AML-193 (cell line): ENCODE measurements at regions not wholly inside any gene's neighbourhood (a gene's known extent, or its start where the extent isn't known, plus 50 kb on each side); places are given as distances from the start of the nearest gene placed in this dataset.

ENCODE experiments used
- DNase-seq, 2 experiments: peaks; one replicate each; lab custom pipeline; 2025; lab: John Stamatoyannopoulos, UW

GRCh38 chr6:168773788-168774187, 332.8 kb downstream of the SMOC2 start:
- no peak for DNase-seq

- no peak for DNase-seq
Measured at GRCh38 chr6:168765752-168766151, 324.8 kb downstream of the SMOC2 start.

- DNase-seq = no peak
Measured at GRCh38 chr6:168756009-168756634, 315.1 kb downstream of the SMOC2 start.

- no peak for DNase-seq
Measured at GRCh38 chr6:168746643-168747042, 305.7 kb downstream of the SMOC2 start.

- no peak for DNase-seq
Measured at GRCh38 chr6:168746013-168746412, 305.0 kb downstream of the SMOC2 start.

- DNase-seq = no peak
Measured at GRCh38 chr6:168744861-168745260, 303.9 kb downstream of the SMOC2 start.

- DNase-seq = no peak
Measured at GRCh38 chr6:168741942-168742782, 301.2 kb downstream of the SMOC2 start.

GRCh38 chr6:168741305-168741704, 300.3 kb downstream of the SMOC2 start:
- no peak for DNase-seq

GRCh38 chr6:168739381-168739780, 298.4 kb downstream of the SMOC2 start:
- no peak for DNase-seq

GRCh38 chr6:168737481-168737880, 296.5 kb downstream of the SMOC2 start:
- no peak for DNase-seq

- no peak for DNase-seq
Measured at GRCh38 chr6:168737014-168737413, 296.0 kb downstream of the SMOC2 start.

- DNase-seq = no peak
Measured at GRCh38 chr6:168736039-168736438, 295.1 kb downstream of the SMOC2 start.

- no peak for DNase-seq
Measured at GRCh38 chr6:168735268-168735949, 294.4 kb downstream of the SMOC2 start.

GRCh38 chr6:168734523-168734922, 293.5 kb downstream of the SMOC2 start:
- DNase-seq = no peak

GRCh38 chr6:168732676-168733075, 291.7 kb downstream of the SMOC2 start:
- no peak for DNase-seq

GRCh38 chr6:168730931-168731716, 290.1 kb downstream of the SMOC2 start:
- no peak for DNase-seq

GRCh38 chr6:168728056-168728455, 287.1 kb downstream of the SMOC2 start:
- DNase-seq = no peak

- no peak for DNase-seq
Measured at GRCh38 chr6:168726312-168726856, 285.4 kb downstream of the SMOC2 start.

GRCh38 chr6:168725802-168726201, 284.8 kb downstream of the SMOC2 start:
- DNase-seq = no peak

GRCh38 chr6:168724669-168725570, 283.9 kb downstream of the SMOC2 start:
- no peak for DNase-seq

GRCh38 chr6:168724033-168724432, 283.0 kb downstream of the SMOC2 start:
- no peak for DNase-seq
